Natural killer cell (primary cell): ENCODE measurements at regions not wholly inside any gene's neighbourhood (a gene's known extent, or its start where the extent isn't known, plus 50 kb on each side); places are given as distances from the start of the nearest gene placed in this dataset.

Experiments
- ATAC-seq, 3 donors: fragments of 150-1000 bp in 2 of 3; fragments of 200-7000 bp in 1 of 3; cut with Tn5 transposase; 1 replicate in 1 of 3; 2 replicates in 2 of 3; pipeline ENCODE4 v1.10.0; 2021; ENCODE audit warnings: mild to moderate bottlenecking in 2 of 3, moderate library complexity in 2 of 3
- DNase-seq, 2 donors: peaks; one replicate each; pipeline versions ENCODE4 v3.0.0 to v3.0.0-alpha.2; 2013 to 2021; ENCODE audit warnings: mixed read lengths in 1 of 2
- H3K27ac ChIP-seq: one replicate; pipeline ENCODE4 v1.5.1; 2013; ENCODE audit warnings: mild to moderate bottlenecking, low read length
- H3K27me3 ChIP-seq: one replicate; pipeline ENCODE4 v1.6.1; 2013; ENCODE audit warnings: low read length; ENCODE audit not compliant: control insufficient read depth, insufficient read depth
- H3K36me3 ChIP-seq: one replicate; pipeline ENCODE4 v1.6.1; 2013; ENCODE audit warnings: low read length; ENCODE audit not compliant: control insufficient read depth, insufficient read depth
- H3K4me1 ChIP-seq: one replicate; pipeline ENCODE4 v1.6.1; 2013; ENCODE audit warnings: low read length; ENCODE audit not compliant: control insufficient read depth, insufficient read depth
- H3K4me3 ChIP-seq: one replicate; pipeline ENCODE4 v1.5.1; 2013; ENCODE audit warnings: low read length
- H3K9me3 ChIP-seq: one replicate; pipeline ENCODE4 v1.6.1; 2013; ENCODE audit warnings: low read length; ENCODE audit not compliant: control insufficient read depth, insufficient read depth
- H3K27ac Mint-ChIP-seq, 2 donors: one replicate each; pipeline ENCODE4 v1.8.0; 2022; ENCODE audit warnings: mild to moderate bottlenecking in 2 of 2, mixed read lengths in 2 of 2, moderate library complexity in 1 of 2
- H3K27me3 Mint-ChIP-seq, 2 donors: one replicate each; pipeline ENCODE4 v1.8.0; 2022; ENCODE audit warnings: low read depth in 2 of 2, mixed read lengths in 2 of 2
- H3K36me3 Mint-ChIP-seq: one replicate; pipeline ENCODE4 v1.8.0; 2022; ENCODE audit warnings: mixed read lengths
- H3K4me1 Mint-ChIP-seq, 2 donors: one replicate each; pipeline ENCODE4 v1.8.0; 2022; ENCODE audit warnings: mixed read lengths in 2 of 2
- H3K4me3 Mint-ChIP-seq: one replicate; pipeline ENCODE4 v1.8.0; 2022; ENCODE audit warnings: mild to moderate bottlenecking, moderate library complexity, mixed read lengths
- H3K9me3 Mint-ChIP-seq, 2 donors: one replicate each; pipeline ENCODE4 v1.8.0; 2022; ENCODE audit warnings: mixed read lengths in 2 of 2
- CTCF ChIP-seq: fragments of 200-600 bp; IDR thresholded peaks from one replicate; pipeline ENCODE4 v1.8.0; 2022; ENCODE audit warnings: antibody characterized with exemption
- WGBS: methylation state at CpG from one replicate; pipeline ENCODE4 v1.1.7; 2013; ENCODE audit warnings: missing lambda C conversion rate; ENCODE audit not compliant: insufficient coverage; 5-methylcytosine and 5-hydroxymethylcytosine counted together
- intact Hi-C: fragments of 100-400 bp; cut with micrococcal nuclease; formaldehyde crosslinking; loops from one replicate; pipeline ENCODE4 v1.14.2; 2022

DNA sequence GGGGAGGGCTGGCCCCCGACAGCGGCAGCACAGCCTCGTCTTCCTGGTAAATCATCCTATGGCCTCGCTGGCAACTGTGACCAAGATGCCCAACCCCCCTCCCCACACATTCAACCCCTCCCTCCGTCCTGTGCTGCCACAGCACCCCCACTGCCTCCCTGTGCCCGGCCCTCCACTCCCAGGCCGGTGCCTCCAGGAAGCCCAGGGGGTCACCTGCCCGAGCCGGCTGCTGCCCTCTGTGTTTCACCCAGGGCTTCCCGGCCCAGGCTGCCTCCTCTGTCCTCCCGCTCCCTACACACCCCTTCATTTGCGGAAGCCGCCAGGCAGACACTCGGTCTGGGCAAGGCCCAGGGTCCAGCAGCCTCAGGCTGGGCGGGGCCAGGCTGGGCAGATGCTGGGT lies 188.6 kb downstream of the RBFOX3 start:
- DNase-seq = no peak
- Histone ChIP-seq H3K36me3 (no peaks in the 10 kb centered on the region), H3K9me3 (no peaks in the 10 kb centered on the region), H3K4me3 (no peak overlapping the region), H3K27ac (no peak overlapping the region), H3K27me3 (no peaks in the 10 kb centered on the region), H3K4me1 (no peaks in the 10 kb centered on the region)
- intact Hi-C loops = no loop called here
- no peak for TF ChIP-seq CTCF
- no peak overlapping the region for H3K4me3 Mint-ChIP-seq
- H3K4me1 Mint-ChIP-seq = peaks cover 0 to 37% of the 10 kb centered on the region in 2 donors
- ATAC-seq = no peak
- no peaks in the 10 kb centered on the region for H3K27me3 Mint-ChIP-seq
- no peak overlapping the region for H3K27ac Mint-ChIP-seq
- H3K36me3 Mint-ChIP-seq = no peaks in the 10 kb centered on the region
- no peaks in the 10 kb centered on the region for H3K9me3 Mint-ChIP-seq
- WGBS = 84% methylated on average over 15 of the region's 15 CpGs

DNA sequence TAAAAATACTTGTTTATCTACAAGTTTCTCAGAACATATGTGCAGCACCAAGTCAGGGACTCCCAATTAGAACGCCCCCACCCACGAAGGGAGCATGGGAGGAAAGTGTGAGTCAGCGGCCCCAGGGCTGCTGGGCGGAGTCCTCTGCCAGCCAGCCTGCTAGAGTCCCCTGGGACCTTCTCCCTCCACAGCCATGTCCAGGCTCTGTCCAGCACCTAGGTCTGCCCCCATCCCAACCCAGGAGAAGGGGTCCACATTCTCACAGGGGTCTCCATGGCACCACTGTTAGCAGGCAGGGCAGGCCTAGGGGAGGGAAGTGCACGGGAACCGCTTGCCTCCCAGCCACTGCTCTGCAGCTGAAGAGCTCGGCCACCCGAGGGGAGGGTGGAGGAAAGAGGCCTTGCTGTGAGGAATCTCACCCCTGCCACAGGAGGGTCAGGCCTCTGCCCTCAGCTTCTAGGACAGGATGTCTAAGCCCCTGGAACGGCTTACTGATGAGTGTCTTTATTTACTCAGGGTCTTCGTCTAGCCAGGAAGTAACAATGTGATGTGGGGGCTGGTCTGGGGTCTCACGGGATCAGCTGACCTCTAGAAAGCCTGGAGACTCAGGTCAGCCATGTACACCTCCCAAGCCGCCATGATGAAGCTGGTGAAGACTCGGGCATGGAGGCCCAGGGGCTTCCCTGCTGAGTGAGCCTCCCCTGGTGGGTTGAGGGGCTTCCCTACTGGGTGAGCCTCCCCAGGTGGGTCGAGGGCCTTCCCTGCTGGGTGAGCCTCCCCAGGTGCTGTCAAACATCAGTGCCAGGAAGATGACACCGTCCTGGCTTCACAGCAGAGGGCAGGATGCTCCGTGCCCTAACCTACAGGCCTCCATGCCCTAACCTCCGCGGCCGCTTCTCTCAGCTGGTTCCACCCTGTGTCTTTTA lies 190.3 kb downstream of the RBFOX3 start:
- no peaks in the 10 kb centered on the region for H3K36me3 Mint-ChIP-seq
- intact Hi-C loops = no loop called here
- H3K4me3 Mint-ChIP-seq = no peak overlapping the region
- H3K4me3 ChIP-seq = no peak overlapping the region
- no peak for TF ChIP-seq CTCF
- no peaks in the 10 kb centered on the region for H3K4me1 ChIP-seq
- no peaks in the 10 kb centered on the region for H3K27me3 ChIP-seq
- no peak overlapping the region for H3K27ac ChIP-seq
- DNase-seq = no peak
- H3K27ac Mint-ChIP-seq = no peak overlapping the region
- no peaks in the 10 kb centered on the region for H3K9me3 ChIP-seq
- H3K9me3 Mint-ChIP-seq = no peaks in the 10 kb centered on the region
- no peak for ATAC-seq
- no peaks in the 10 kb centered on the region for H3K27me3 Mint-ChIP-seq
- no peaks in the 10 kb centered on the region for H3K36me3 ChIP-seq
- H3K4me1 Mint-ChIP-seq = peaks cover 0 to 33% of the 10 kb centered on the region in 2 donors
- WGBS = 66% methylated on average over 19 of the region's 19 CpGs

- H3K27me3 Mint-ChIP-seq = no peaks in the 10 kb centered on the region
- peaks cover 0 to 13% of the 10 kb centered on the region in 2 donors for H3K4me1 Mint-ChIP-seq
- Histone ChIP-seq H3K36me3 (no peaks in the 10 kb centered on the region), H3K27ac (no peak overlapping the region), H3K4me3 (no peak overlapping the region), H3K9me3 (no peaks in the 10 kb centered on the region), H3K27me3 (no peaks in the 10 kb centered on the region), H3K4me1 (no peaks in the 10 kb centered on the region)
- intact Hi-C loops = no loop called here
- H3K27ac Mint-ChIP-seq = no peak overlapping the region
- DNase-seq = no peak
- no peak overlapping the region for H3K4me3 Mint-ChIP-seq
- no peaks in the 10 kb centered on the region for H3K9me3 Mint-ChIP-seq
- H3K36me3 Mint-ChIP-seq = no peaks in the 10 kb centered on the region
- no peak for TF ChIP-seq CTCF
- 89% methylated on average over 14 of the region's 14 CpGs for whole genome bisulfite sequencing
- ATAC-seq = no peak
These were observed 193.3 kb downstream of the RBFOX3 start for GRCh38 chr17:79417476-79417988.
